IgD-negative memory B cell (primary cell): ENCODE measurements at regions not wholly inside any gene's neighbourhood (a gene's known extent, or its start where the extent isn't known, plus 50 kb on each side); places are given as distances from the start of the nearest gene placed in this dataset.
"Not testable (repeated sequence)": the region's sequence is repeated elsewhere in the genome, so short reads cannot be mapped to it uniquely, and the experiment has no call there.

Source experiments
- H3K27ac Mint-ChIP-seq, 3 donors: one replicate each; pipeline ENCODE4 v1.8.0; 2020 to 2022; ENCODE audit warnings: mild to moderate bottlenecking in 3 of 3, mixed read lengths in 3 of 3, moderate library complexity in 1 of 3
- H3K27me3 Mint-ChIP-seq: one replicate; pipeline ENCODE4 v1.8.0; 2021; ENCODE audit warnings: mixed read lengths
- H3K36me3 Mint-ChIP-seq: one replicate; pipeline ENCODE4 v1.8.0; 2020; ENCODE audit warnings: mild to moderate bottlenecking, mixed read lengths
- H3K4me1 Mint-ChIP-seq, 3 donors: one replicate each; pipeline ENCODE4 v1.8.0; 2020 to 2022; ENCODE audit warnings: mixed read lengths in 3 of 3, mild to moderate bottlenecking in 1 of 3
- H3K4me3 Mint-ChIP-seq, 4 donors: one replicate each; pipeline ENCODE4 v1.8.0; 2020 to 2022; ENCODE audit warnings: mild to moderate bottlenecking in 4 of 4, mixed read lengths in 4 of 4, moderate library complexity in 3 of 4
- H3K9me3 Mint-ChIP-seq, 3 donors: one replicate each; pipeline ENCODE4 v1.8.0; 2020 to 2021; ENCODE audit warnings: mixed read lengths in 3 of 3, mild to moderate bottlenecking in 1 of 3

DNA sequence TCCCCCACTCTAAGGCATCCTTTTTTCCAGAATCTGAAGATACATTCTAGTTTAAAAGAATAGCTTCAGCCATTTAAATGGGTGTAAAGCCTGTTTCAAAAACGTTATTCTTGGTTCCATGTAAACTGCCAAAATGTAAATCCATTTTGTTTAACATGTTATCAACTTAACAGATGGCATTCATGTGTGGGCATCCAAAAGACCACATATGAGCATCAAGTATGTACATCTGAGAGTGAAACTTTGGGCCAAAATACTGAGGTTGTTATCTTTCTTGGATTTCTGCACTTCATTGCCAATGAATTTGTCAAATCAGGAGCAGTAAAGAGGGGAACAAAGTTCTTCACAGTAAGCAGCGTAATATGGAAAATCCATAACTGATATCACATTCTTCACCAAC, 395.4 kb downstream of the ZNF804A start:
- no peaks in the 10 kb centered on the region for H3K4me1 Mint-ChIP-seq
- no peaks in the 10 kb centered on the region for H3K27me3 Mint-ChIP-seq
- no peaks in the 10 kb centered on the region for H3K36me3 Mint-ChIP-seq
- H3K9me3 Mint-ChIP-seq: peaks cover 0 to 9% (median 0%) of the 10 kb centered on the region in 3 donors
- no peak overlapping the region for H3K27ac Mint-ChIP-seq
- no peak overlapping the region for H3K4me3 Mint-ChIP-seq

- Mint-ChIP-seq H3K27ac (no peak overlapping the region), H3K36me3 (no peaks in the 10 kb centered on the region), H3K4me3 (no peak overlapping the region), H3K27me3 (no peaks in the 10 kb centered on the region), H3K4me1 (no peaks in the 10 kb centered on the region), H3K9me3 (peaks cover 4 to 23% (median 5%) of the 10 kb centered on the region in 3 donors)
These were observed 408.2 kb downstream of the ZNF804A start for GRCh38 chr2:185006481-185006880.

- peaks cover 4 to 36% (median 14%) of the 10 kb centered on the region in 3 donors for H3K9me3 Mint-ChIP-seq
These were observed 414.3 kb downstream of the ZNF804A start for GRCh38 chr2:185012643-185013042.

DNA sequence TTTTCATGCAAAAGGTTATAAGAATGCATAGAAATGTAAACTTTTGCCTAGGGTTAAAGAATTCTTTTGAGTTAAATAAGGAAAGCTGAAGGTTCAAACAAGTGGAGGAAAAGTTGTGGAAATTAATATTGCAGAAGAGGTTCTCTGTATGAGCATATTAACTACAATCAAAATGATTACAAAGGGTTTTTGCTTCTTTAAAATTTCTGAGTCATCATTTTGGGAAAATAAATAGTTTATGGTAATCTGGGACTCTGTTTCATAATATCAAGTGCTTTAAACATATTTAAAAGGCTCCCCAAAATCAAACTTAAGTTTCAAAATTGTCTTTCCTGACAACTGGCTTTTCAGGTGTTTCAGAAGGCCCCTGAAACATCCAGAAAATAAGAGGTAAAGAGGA, 415.7 kb downstream of the ZNF804A start:
- Mint-ChIP-seq H3K36me3 (no peaks in the 10 kb centered on the region), H3K27ac (no peak overlapping the region), H3K9me3 (peaks cover 4 to 29% (median 14%) of the 10 kb centered on the region in 3 donors), H3K4me3 (no peak overlapping the region), H3K27me3 (no peaks in the 10 kb centered on the region), H3K4me1 (no peaks in the 10 kb centered on the region)

More at GRCh38 chr2:185012643-185013042, 414.3 kb downstream of the ZNF804A start:
- no peak overlapping the region for H3K27ac Mint-ChIP-seq
- no peaks in the 10 kb centered on the region for H3K27me3 Mint-ChIP-seq
- no peak overlapping the region for H3K4me3 Mint-ChIP-seq
- no peaks in the 10 kb centered on the region for H3K36me3 Mint-ChIP-seq
- H3K4me1 Mint-ChIP-seq: no peaks in the 10 kb centered on the region

DNA sequence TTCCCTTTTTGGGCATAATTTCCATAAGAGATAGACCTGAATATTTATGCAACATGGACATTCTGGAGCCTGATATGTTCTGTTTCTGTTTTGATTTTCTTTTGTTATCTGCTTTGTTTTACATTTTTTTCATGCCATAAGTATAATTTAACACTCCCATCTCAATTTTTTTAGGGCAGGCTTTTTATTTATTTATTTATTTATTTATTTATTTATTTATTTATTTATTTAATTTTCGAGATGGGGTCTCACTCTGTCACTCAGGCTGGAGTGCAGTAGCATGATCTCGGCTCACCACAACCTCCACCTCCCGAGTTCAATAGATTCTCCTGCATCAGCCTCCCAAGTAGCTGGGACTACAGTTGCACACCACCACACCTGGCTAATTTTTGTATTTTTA, 427.6 kb downstream of the ZNF804A start:
- H3K4me1 Mint-ChIP-seq, H3K9me3 Mint-ChIP-seq, H3K4me3 Mint-ChIP-seq, H3K36me3 Mint-ChIP-seq, H3K27me3 Mint-ChIP-seq, H3K27ac Mint-ChIP-seq: not testable (repeated sequence)

GRCh38 chr2:185035906-185036305, 437.6 kb downstream of the ZNF804A start:
- no peaks in the 10 kb centered on the region for H3K27me3 Mint-ChIP-seq
- H3K4me1 Mint-ChIP-seq: no peaks in the 10 kb centered on the region
- no peak overlapping the region for H3K27ac Mint-ChIP-seq
- no peaks in the 10 kb centered on the region for H3K36me3 Mint-ChIP-seq
- H3K9me3 Mint-ChIP-seq: peaks cover 5 to 12% (median 10%) of the 10 kb centered on the region in 3 donors
- H3K4me3 Mint-ChIP-seq: no peak overlapping the region

DNA sequence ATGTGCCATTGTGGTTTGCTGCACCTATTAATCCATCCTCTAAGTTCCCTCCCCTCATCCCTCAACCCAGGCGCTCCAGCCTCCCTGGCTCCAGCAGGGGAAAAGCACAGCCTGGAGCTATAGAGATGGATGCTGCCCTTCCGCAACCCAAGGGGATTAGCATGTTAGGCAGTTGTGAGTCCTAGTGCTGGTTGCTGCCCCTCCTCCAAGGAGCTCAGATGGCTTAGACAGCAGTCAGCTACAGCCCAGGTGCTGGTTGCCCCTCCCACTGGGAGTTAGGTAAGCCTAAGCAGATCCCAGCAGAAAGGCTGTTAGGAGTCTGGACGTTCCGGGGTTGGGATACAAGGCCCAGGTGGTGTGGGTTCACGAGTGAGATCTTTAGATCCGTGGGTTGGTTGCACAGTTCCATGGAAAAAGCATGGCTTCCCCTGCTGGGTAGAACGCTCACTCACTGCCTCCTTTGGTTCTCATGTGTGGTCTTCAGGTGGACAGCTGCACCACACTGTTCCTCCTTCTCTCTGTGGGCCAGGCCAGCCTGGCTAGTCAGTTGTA, 446.1 kb downstream of the ZNF804A start:
- no peak overlapping the region for H3K27ac Mint-ChIP-seq
- H3K9me3 Mint-ChIP-seq: peaks cover 6 to 18% (median 15%) of the 10 kb centered on the region in 3 donors
- H3K4me1 Mint-ChIP-seq: no peaks in the 10 kb centered on the region
- no peak overlapping the region for H3K4me3 Mint-ChIP-seq
- no peaks in the 10 kb centered on the region for H3K27me3 Mint-ChIP-seq
- no peaks in the 10 kb centered on the region for H3K36me3 Mint-ChIP-seq

GRCh38 chr2:185050804-185051203, 452.5 kb downstream of the ZNF804A start:
- Mint-ChIP-seq H3K9me3 (peaks cover 0 to 4% (median 3%) of the 10 kb centered on the region in 3 donors), H3K36me3 (no peaks in the 10 kb centered on the region), H3K4me1 (peaks cover 0 to 1% (median 0%) of the 10 kb centered on the region in 3 donors), H3K27ac (no peak overlapping the region), H3K4me3 (no peak overlapping the region), H3K27me3 (no peaks in the 10 kb centered on the region)

- H3K9me3 Mint-ChIP-seq: no peaks in the 10 kb centered on the region
- no peaks in the 10 kb centered on the region for H3K4me1 Mint-ChIP-seq
- no peaks in the 10 kb centered on the region for H3K27me3 Mint-ChIP-seq
- no peaks in the 10 kb centered on the region for H3K36me3 Mint-ChIP-seq
- H3K27ac Mint-ChIP-seq: no peak overlapping the region
- H3K4me3 Mint-ChIP-seq: no peak overlapping the region
These were observed 465.4 kb downstream of the ZNF804A start for GRCh38 chr2:185063761-185064160.

- Mint-ChIP-seq H3K27ac (no peak overlapping the region), H3K27me3 (no peaks in the 10 kb centered on the region), H3K4me1 (no peaks in the 10 kb centered on the region), H3K4me3 (no peak overlapping the region), H3K36me3 (peaks cover 2% of the 10 kb centered on the region), H3K9me3 (no peaks in the 10 kb centered on the region)
These were observed 467.8 kb downstream of the ZNF804A start for GRCh38 chr2:185066128-185066527.

GRCh38 chr2:185069107-185069506, 470.8 kb downstream of the ZNF804A start:
- no peak overlapping the region for H3K4me3 Mint-ChIP-seq
- H3K9me3 Mint-ChIP-seq: no peaks in the 10 kb centered on the region
- no peaks in the 10 kb centered on the region for H3K27me3 Mint-ChIP-seq
- H3K4me1 Mint-ChIP-seq: no peaks in the 10 kb centered on the region
- H3K36me3 Mint-ChIP-seq: peaks cover 2% of the 10 kb centered on the region
- H3K27ac Mint-ChIP-seq: no peak overlapping the region

GRCh38 chr2:185074156-185074555, 475.8 kb downstream of the ZNF804A start:
- H3K4me1 Mint-ChIP-seq: no peaks in the 10 kb centered on the region
- no peak overlapping the region for H3K27ac Mint-ChIP-seq
- H3K27me3 Mint-ChIP-seq: no peaks in the 10 kb centered on the region
- H3K4me3 Mint-ChIP-seq: no peak overlapping the region
- H3K9me3 Mint-ChIP-seq: no peaks in the 10 kb centered on the region
- no peaks in the 10 kb centered on the region for H3K36me3 Mint-ChIP-seq

DNA sequence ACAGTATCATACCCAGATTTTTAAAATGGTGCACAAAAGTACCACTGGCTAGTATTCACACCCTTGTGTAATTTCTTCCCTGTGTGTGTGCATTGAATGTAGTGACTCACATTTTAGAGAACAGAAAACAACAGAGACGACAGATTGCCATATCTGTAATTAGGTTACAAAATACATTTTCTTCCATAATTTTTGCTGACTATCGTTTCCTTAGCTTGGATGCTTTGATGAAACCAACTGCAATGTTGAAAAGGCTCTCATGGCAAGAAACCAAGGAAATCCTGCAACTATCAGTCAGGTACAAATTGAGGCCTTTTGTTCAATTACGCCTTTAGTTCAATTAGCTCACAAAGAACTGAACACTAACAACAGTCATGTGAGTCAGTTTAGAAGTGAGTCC, 484.4 kb downstream of the ZNF804A start:
- Mint-ChIP-seq H3K27me3 (no peaks in the 10 kb centered on the region), H3K36me3 (no peaks in the 10 kb centered on the region), H3K9me3 (peaks cover 2 to 3% (median 3%) of the 10 kb centered on the region in 3 donors), H3K4me1 (no peaks in the 10 kb centered on the region), H3K27ac (no peak overlapping the region), H3K4me3 (no peak overlapping the region)

DNA sequence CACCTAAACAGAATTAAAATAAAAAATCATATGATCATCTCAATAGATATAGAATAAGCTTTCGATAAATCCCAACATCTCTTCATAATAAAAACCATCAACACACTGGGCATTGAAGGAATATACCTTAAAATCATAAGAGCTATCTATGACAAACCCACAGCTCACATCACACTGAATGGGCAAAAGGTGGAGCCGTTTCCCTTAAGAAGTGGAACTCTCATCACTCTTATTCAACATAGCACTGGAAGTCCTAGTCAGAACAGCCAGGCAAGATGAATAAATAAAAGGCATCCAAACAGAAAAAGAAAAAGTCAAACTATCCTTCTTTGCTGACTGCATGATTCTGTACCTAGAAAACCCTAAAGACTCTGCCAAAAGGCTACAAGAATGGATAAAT, 510.3 kb downstream of the ZNF804A start:
- Mint-ChIP-seq H3K27me3 (no peaks in the 10 kb centered on the region), H3K36me3 (peaks cover 3% of the 10 kb centered on the region), H3K4me3 (no peak overlapping the region), H3K9me3 (peaks cover 0 to 11% (median 5%) of the 10 kb centered on the region in 3 donors), H3K4me1 (no peaks in the 10 kb centered on the region), H3K27ac (no peak overlapping the region)

GRCh38 chr2:185127412-185127811, 529.1 kb downstream of the ZNF804A start:
- no peaks in the 10 kb centered on the region for H3K27me3 Mint-ChIP-seq
- H3K27ac Mint-ChIP-seq: no peak overlapping the region
- no peaks in the 10 kb centered on the region for H3K36me3 Mint-ChIP-seq
- H3K9me3 Mint-ChIP-seq: no peaks in the 10 kb centered on the region
- no peak overlapping the region for H3K4me3 Mint-ChIP-seq
- no peaks in the 10 kb centered on the region for H3K4me1 Mint-ChIP-seq

- Mint-ChIP-seq H3K36me3 (no peaks in the 10 kb centered on the region), H3K27ac (no peak overlapping the region), H3K9me3 (no peaks in the 10 kb centered on the region), H3K4me1 (no peaks in the 10 kb centered on the region), H3K4me3 (no peak overlapping the region), H3K27me3 (no peaks in the 10 kb centered on the region)
These were observed 530.0 kb downstream of the ZNF804A start for GRCh38 chr2:185128346-185128745.

DNA sequence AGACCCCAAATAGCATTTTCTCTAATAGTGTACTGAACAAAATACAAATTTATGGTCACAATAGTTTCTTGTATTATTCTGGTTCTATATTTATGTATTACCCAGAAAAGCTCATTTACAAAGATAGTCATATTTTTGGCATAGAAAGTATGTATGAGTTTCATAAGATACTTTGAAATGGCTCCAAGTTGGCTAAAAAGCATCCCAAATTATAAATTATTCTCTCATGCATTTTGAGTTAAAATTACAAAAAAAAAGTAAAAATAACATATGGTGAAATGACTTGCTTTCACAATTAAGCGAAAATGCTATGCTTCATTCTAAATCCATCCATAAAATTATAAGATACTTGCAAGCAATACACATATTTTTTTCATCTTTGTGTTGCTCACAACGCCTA, 530.7 kb downstream of the ZNF804A start:
- Mint-ChIP-seq H3K9me3 (no peaks in the 10 kb centered on the region), H3K27ac (no peak overlapping the region), H3K36me3 (no peaks in the 10 kb centered on the region), H3K4me3 (no peak overlapping the region), H3K4me1 (no peaks in the 10 kb centered on the region), H3K27me3 (no peaks in the 10 kb centered on the region)
